CD4-positive, alpha-beta T cell treated with Interleukin-2 at 100 ng/mL for 4 hours (primary cell): ENCODE measurements at regions not wholly inside any gene's neighbourhood (a gene's known extent, or its start where the extent isn't known, plus 50 kb on each side); places are given as distances from the start of the nearest gene placed in this dataset.

Experiments used
- DNase-seq: peaks from one replicate; pipeline ENCODE4 v3.0.0-alpha.2; 2020; ENCODE audit warnings: low spot score

DNA sequence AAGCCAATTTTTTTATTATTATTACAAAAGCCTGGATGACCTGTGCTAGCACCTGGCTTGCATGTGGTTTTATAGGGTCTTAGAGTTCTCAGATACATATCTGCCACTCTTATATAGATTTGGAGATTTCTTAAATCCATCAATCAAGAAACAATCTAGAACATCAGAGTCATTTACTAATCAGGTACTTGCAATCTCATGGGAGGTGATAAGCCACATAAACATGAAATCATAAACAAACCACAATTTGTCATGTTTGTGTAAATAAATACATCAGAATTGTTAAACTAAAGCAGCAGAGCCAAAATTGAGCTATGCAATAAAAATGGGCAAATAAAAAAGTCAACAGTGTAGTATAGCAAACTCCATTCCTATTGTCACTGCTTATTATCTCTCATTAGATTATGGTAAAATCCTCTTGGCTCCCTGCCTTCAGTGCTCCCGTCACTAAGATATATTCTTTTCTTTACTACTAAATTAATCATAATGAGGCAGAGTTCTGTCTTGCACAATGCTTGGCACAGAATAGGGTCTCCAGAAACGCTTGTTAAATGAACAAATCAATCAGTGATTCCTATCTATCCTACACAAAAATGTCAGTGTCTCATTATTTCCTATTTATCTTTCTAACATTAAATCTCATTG, 108.7 kb upstream of the TTC29 start:
- no peak for DNase-seq

DNA sequence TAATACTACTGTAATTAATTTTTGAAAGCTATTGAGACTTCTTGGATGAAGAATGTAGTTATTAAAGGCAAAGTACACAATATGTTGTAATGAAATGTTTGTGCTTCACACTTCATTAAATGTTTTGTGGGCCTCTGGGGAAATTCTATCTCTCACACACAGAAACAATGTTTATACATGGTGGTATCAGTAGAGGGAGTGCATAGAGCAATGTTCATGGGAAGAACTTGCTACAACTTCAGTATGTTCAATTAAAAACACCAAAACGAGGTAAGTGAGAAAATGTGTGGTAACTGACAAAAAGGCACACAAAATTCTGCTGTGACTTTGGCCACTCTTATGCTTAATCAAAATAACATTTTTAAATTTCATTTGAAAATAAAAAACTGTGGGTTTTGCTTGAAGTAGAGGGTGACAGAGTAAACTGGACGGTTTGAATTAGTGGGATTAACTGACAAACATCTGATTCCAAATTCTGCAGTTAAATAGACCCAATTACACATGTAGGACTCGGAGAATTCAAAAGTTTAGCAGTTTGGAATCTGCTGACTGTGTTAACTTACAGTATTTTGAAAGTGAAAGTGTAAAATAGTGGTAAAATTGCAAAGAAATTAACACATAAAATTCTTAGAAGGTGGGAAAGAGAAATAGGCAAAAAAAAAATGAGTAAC, 111.4 kb upstream of the TTC29 start:
- DNase-seq: peak; percentile 2

DNA sequence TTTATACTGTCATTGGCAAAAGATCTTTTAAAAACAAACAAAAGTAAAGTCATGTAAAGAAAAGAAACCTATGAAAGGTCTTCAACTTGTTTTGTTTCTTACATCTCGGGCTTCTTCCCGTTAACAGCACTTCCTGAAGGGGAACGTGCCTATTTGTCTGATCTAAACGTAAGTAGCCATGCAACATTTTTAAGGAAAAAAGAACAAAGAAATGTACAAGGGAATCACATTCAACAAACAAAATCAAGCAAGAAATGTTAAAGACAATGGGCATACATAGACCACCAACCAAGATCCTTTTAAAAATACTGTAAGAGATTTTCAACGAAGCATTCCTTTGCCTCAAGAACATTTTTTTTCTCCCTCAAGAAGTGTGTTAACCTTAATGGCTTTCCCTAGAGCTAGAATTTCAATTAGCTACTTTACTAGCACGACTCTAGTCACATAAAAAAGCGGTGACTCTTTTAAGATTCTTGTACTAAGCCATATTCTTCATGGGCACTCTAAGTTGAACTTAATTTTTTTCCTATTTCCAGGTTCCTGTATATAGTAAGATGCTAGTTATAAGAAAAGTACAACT, 112.0 kb upstream of the TTC29 start:
- peak; percentile 1 for DNase-seq

DNA sequence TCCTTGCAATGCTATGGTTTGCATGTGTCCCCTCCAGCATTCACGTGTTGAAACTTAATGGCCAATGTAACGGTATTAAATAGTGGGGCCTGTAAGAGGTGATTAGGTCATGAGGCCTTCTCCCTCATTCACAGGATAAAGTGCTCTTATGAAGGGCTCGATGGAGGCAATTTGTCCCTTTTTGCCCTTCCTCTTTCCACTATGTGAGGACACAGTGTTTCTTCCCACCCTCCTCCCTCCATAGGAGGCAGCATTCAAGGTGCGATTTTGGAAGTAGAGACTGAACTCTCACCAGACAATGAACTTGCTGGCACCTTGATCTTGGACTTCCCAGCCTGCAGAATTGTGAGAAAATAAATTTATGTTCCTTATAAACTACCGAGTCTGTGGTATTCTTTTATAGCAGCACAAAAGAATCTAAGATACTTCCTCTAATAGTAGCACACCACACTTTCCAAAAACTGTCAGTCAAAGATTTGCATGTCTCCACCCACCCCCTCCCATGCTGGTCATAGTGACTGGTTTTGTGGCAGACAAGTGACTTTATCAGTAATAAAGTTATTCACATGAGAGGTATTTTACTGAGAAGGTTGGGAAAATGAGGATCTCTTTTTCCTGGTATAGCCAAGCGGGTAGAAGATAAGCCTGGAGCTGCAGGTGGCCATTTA, 113.5 kb upstream of the TTC29 start:
- no peak for DNase-seq

DNA sequence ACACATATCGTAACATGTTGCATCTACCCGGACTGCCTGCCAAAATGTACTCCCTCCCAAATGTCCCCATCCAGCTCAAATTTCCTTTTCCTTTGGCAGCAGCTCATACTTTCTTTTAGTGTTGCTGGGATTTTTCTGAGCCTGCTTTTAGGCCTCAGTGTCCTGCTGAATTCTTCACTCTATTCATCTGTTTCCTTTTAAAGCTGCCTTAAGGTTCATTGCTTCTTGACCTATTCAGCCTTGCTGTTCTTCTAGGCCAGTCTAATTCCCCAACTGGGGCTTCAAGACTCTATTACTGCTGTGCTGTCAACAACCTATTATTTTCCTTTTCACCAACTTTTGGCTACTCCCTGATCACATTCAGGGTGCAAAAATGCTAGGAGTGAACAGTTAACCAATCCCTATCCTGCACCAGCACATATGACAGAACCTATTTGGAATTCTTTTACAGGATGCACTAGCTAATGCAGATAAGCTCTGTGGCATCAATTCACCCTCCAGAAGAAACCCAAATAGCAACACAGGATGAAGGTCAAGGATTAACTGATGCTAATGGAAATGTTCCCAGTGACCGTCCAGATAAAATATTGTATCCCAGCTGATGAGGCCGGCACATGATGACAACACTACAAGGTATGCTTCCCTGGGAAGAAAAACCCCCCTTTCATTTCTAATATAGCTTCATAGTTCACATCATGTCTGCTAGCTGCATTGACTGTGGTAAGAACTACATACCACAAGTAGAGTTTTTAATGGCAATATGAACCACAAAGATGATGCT, 114.7 kb upstream of the TTC29 start:
- DNase-seq: no peak

DNA sequence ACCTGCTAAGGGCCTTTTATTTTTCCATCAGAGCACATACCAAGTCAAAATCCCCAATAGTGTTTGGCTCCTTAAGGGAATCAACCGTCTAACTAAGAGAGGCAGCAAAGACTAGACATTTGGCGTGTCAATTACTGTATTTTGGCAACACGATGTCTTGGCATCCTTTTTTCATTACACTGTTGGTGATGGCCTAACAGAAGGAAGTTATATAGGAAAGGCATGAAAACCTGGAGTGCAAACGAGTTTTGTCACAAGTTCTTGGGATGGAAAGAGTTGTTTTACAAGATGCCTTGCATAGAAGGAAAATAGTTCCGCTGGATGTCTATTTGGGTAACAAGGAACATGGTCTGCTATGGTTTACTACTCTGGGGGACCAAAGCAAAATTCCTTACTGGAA, 119.2 kb upstream of the TTC29 start:
- DNase-seq: no peak

DNA sequence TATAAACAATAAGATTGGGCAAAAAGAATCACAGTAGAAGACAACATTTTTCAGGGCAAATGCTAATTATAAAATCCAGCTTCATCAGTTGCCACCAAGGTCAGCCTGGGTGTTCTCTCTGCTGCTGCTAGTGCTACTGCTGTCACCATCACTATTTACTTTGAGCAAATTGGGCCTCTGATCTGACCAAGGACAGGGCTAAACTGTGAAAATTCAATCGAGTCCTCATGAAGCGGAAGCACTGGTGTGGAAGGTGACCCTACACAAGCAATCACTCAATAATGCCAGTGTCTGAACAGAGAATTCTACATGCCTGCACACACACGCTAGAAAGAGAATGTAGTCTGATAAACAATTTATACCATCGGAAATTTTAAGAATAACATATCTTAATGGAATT, 122.9 kb upstream of the TTC29 start:
- DNase-seq: no peak

DNA sequence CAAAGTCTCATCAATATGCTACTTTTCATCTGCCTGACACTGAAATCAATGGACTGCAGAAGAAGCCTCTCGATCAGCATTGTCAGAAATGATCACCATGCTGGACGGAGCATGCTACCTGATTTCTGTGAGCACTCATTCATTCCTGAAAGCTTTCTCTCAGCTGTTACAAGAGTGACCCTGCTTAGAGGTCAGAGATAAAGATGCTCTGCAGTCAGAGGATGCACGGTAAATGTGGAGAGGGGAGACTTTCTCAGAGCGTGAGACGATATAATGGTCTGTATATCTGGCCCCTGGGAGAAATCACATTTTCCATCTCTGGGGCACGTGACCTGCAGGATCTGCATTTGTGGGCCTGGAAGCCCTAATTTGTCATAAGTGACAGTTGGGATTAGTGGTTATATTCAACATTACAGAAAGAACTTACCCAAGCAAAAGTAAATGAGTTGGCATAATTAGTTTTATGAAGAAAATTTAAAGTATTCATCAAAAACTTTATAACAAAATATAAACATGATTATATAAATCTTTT, 125.6 kb upstream of the TTC29 start:
- DNase-seq: no peak

DNA sequence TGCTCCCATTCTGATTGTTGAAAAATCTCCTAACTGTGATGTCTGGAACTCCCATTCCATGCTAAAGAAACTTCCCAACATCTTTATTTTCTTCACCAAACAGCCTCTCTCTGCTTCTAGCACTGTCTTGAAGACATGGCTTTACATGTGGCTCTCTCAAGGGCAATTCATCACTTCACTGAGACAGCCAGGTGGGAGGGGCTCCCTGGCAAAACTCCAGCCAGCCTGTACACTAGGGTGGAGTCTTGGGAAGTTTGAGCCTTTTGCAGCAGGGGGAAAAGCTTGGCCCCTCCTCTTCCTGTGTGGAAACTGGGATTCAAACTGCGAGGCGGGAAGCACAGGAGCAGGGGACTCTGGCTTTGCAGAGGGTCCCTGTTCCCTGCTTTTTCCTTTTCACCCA, 130.5 kb upstream of the TTC29 start:
- DNase-seq: no peak

DNA sequence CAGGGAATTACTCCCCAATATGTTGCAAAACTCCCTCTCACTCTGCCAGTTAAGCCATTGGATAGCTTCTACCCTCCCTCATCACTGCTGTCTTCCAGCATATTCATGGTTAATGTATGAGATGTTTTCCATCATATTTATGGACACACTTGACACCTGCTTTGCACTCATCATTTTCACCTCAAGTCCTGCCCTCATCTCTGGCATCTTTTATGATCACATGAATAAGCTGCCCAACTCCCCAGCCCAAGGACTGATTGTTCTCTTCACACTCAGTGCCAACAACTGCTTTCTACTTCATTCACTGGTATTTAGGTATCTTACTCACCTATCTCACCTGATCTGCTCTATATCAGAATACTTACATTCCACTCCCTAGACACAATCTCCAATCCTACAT, 131.1 kb upstream of the TTC29 start:
- DNase-seq: no peak

DNA sequence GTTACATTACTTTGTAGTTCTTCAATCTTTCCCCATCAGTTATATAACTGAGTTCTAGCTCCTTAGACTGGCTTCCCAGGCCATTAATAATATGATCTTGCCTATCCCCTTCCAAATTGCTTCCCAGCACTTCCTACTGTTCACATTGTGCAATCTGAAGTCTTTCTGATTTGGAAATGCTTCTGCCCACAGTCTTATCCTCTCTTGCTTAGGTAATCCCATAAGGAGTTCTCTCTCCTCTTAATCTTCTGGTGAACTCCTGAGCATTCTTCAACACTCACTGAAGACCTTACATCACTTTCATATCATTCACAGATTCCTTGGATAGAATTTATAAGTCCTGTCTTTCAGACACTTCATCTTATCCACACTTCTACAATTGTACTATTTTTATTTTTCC, 132.7 kb upstream of the TTC29 start:
- no peak for DNase-seq

DNA sequence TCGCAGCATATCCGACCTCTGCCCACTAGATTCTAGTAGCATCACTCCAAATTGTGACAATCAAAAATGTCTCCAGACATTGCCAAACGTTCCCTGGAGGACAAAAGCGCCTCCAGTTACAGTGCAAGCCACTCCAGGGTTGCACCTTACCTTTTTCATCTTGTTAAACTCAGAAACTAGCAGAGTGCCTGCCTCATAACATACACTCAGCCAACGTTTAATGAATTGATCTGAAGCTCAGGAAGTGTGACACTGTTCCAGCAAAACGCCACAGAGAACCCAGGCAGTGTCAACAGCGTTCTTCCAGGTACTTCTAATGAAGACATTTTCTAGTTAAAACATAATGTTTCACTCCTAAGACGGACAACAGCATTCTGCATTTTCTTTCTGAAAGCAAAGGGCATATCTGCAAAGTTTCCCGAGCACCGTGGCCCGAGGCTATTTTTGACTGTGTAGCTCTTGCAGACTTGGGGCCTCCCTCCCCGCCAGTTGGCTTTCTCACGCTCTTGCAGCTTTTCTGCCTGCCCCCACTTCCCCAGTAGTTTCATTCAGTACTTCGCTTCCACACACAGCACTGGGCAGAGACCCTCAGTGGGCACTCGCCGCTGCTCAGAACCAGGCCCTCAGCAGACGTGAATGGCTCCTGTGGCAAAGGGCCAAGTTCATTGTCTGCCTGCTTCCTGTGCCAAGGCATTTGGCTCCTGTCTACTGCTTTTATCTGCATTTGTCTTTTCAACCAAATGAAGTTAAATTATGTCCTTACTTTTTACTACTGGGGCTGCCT, 133.4 kb upstream of the TTC29 start:
- no peak for DNase-seq

DNA sequence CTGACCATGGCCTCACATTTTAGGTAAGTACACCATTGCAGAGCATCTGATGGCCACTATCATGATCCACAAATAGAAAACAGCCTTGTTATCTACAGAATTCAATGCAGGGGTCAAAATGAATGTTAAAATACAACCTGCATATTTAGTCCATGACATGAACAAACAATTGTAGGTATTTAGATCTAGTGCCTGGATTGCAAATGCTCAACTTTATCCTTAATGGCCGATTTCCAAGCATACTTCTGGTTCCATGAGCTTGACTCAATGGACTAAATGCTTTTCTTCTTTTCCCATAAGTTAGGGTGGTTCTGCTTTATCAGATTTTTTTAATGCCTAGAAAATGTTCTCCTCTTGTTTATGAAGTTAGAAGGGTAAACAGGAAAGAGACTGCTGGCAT, 139.2 kb upstream of the TTC29 start:
- no peak for DNase-seq

DNA sequence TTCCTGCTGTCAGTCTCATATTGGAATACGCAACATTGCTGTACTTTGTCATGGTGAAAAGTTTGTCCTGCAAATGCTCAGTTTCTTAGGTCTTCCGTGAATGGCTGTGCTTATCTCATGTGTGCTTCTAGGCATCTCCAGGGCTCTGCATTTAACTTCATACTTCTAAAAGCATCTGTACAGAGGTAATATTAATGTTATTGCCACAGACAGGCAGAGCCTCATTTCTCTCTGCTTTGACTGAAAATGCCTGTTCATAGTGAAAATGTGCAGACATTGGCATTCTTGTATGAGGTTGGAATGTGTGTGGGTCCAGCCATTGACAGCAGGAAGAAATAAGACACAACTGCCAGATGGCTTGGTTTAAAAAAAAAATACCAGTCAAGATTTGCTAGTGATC, 140.1 kb upstream of the TTC29 start:
- no peak for DNase-seq

DNA sequence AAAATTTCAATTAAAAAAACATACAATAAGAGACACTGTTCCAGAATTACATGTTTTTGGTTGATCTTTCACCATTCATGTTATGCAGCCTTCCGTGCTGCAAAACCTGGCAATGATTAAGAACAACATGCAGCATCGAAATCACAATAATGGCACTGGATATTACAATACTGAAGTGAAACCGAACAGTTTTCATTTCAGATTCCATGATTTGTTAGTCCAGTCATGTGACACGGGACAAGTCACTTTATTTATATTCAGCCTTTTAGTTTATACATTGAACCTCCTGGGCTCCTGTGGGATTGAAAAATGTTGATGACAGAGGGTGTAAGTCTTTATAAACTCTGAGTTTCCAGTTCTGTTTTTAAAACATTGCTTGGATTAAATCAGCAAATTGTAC, 142.5 kb upstream of the TTC29 start:
- no peak for DNase-seq

DNA sequence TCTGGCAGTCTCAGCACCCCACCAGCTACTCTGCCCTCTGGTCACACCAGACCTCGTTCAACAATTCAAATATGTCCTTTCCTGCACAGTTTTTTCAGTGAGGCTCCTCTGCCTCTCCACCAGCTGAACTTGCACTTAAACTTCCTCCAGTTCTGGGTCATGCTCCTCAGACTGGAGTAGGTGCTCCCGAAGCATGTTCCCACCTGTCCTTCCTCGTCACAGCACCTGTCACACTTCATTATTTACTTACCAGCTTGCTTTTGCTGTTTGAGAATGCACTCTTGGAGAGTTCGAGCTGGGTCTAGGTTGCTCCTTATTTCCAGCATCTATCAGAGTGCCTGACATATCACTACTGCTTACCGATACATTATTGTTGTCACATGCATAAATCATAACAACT, 144.8 kb upstream of the TTC29 start:
- no peak for DNase-seq

DNA sequence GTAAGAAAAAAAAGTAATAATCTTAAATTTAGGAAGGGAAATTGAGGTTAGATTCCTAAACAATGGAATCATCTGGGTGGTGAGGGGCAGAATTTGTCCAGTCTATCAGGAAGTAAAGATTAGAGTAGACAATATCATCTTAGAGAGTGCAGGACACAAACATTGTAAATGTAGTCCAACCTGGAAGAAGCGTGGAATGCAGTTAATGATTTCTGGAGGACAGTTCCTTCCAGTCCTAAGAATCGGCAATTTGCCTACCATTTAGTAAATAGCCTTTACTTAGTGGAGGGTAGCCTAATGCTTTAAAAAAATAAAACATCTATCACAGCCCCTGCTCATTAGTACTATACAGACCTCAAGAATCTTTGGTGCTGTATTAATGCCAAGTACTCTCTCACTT, 147.5 kb upstream of the TTC29 start:
- DNase-seq: no peak

DNA sequence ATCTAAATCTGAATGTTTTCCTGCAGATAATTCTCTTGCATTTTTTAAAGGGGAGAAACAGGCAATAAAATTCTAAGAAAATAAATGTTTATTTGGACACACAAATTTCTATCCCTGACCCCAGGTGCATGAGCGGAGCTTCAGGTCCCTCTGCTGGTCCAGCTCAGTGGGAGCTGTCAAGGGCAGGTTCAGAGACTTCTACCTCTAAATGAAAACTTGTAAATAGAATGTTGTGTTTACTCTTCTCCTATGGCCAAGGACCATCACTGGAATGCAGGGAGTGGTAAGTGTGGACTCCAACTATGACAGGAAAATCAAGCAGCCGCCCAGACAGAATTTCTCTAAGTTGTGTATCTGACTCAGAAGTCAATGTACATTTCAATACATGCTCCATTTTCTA, 148.6 kb upstream of the TTC29 start:
- DNase-seq: no peak

DNA sequence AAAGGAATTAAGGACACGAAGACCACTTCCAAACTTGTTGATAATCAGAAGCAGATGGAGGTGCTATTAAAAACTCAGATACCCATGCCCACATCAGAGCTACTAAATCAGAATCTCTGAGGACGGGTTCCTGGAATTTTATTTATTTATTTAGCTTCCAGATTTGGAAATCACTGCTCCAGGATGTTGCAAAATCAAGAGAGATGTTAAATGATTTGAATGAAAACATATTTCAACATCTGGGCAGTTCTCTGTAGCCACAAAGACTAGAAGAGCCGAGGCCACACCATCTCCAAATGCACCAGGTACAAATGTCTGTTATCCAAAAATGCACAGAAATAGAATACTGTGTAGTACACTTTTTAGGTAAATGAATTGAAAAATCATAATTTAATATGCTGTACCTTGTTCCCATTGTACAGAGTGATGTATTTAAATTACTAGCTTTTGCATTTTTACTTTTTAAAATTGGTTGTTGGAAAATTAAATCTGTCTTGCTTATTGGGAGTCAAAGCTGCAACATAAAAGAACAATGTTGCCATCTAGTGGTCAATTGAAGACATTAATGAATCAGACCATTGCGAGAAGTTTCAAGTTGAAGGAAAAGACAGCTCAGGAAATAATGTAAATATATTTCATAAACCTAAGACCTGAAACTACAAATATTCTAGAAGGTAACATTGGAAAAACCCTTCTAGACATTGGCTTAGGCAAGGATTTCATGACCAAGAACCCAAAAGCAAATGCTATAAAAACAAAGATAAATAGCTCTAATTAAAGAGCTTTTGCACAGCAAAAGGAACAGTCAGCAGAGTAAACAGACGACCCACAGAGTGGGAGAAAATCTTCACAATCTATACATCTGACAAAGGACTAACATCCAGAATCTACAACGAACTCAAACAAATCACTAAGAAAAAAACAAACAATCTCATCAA, 151.3 kb upstream of the TTC29 start:
- DNase-seq: peak; percentile 49

DNA sequence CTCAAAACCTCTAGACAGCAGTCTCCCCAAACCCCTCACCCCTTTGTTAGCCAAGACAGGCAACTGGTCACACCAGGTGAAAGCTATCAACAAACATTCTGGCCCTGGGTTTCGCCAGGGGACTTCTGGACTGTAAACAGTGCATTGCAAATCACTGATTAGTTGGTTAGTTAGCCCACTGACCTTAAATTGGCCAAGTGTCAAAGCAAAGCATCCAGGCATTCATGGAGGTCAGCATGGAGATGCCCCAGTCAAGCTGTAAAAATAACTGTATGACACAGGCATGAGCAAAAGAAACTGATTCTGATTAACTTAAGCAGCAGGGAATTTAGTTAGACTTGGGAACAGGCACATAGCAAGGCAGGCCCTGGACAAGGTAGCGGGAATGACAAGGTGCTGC, 156.0 kb upstream of the TTC29 start:
- no peak for DNase-seq
